Activated naive CD4-positive, alpha-beta T cell treated with Interleukin-2 at 50 U/mL for 16 hours (primary cell): ENCODE measurements at regions not wholly inside any gene's neighbourhood (a gene's known extent, or its start where the extent isn't known, plus 50 kb on each side); places are given as distances from the start of the nearest gene placed in this dataset.

Source experiments
- DNase-seq: peaks from one replicate; pipeline ENCODE4 v3.0.0-alpha.2; 2020

- DNase-seq: no peak
These were observed 211.2 kb upstream of the CTAGE1 start for GRCh38 chr18:22628795-22629510.

- DNase-seq: no peak
These were observed 213.3 kb upstream of the CTAGE1 start for GRCh38 chr18:22630980-22631379.

- no peak for DNase-seq
These were observed 214.5 kb upstream of the CTAGE1 start for GRCh38 chr18:22632191-22632590.

GRCh38 chr18:22634464-22634863, 216.7 kb upstream of the CTAGE1 start:
- no peak for DNase-seq

- DNase-seq: no peak
These were observed 220.1 kb upstream of the CTAGE1 start for GRCh38 chr18:22637787-22638186.

GRCh38 chr18:22639026-22639463, 221.3 kb upstream of the CTAGE1 start:
- DNase-seq: no peak

GRCh38 chr18:22639561-22639960, 221.8 kb upstream of the CTAGE1 start:
- DNase-seq: no peak

- no peak for DNase-seq
These were observed 222.6 kb upstream of the CTAGE1 start for GRCh38 chr18:22640281-22640842.

- no peak for DNase-seq
These were observed 224.2 kb upstream of the CTAGE1 start for GRCh38 chr18:22641958-22642357.

- no peak for DNase-seq
These were observed 226.0 kb upstream of the CTAGE1 start for GRCh38 chr18:22643731-22644130.

GRCh38 chr18:22650247-22650646, 232.5 kb upstream of the CTAGE1 start:
- DNase-seq: no peak

GRCh38 chr18:22657619-22658018, 239.9 kb upstream of the CTAGE1 start:
- DNase-seq: no peak

GRCh38 chr18:22658318-22658717, 240.6 kb upstream of the CTAGE1 start:
- no peak for DNase-seq

- no peak for DNase-seq
These were observed 245.7 kb upstream of the CTAGE1 start for GRCh38 chr18:22663378-22663777.

- no peak for DNase-seq
These were observed 248.8 kb upstream of the CTAGE1 start for GRCh38 chr18:22666411-22666940.

- DNase-seq: no peak
These were observed 249.4 kb upstream of the CTAGE1 start for GRCh38 chr18:22667156-22667555.

- no peak for DNase-seq
These were observed 250.1 kb upstream of the CTAGE1 start for GRCh38 chr18:22667616-22668422.

GRCh38 chr18:22668496-22668895, 250.8 kb upstream of the CTAGE1 start:
- DNase-seq: no peak

GRCh38 chr18:22670914-22671313, 253.2 kb upstream of the CTAGE1 start:
- no peak for DNase-seq

GRCh38 chr18:22673182-22673862, 255.6 kb upstream of the CTAGE1 start:
- DNase-seq: no peak

GRCh38 chr18:22674272-22674671, 256.6 kb upstream of the CTAGE1 start:
- DNase-seq: no peak

GRCh38 chr18:22675006-22675405, 257.3 kb upstream of the CTAGE1 start:
- no peak for DNase-seq

- DNase-seq: no peak
These were observed 256.7 kb upstream of the RBBP8 start for GRCh38 chr18:22676423-22676822.
